GM12864 (cell line): ENCODE measurements at regions not wholly inside any gene's neighbourhood (a gene's known extent, or its start where the extent isn't known, plus 50 kb on each side); places are given as distances from the start of the nearest gene placed in this dataset.
"Not testable (repeated sequence)": the region's sequence is repeated elsewhere in the genome, so short reads cannot be mapped to it uniquely, and the experiment has no call there.

Experiments used
- DNase-seq: peaks from one replicate; pipeline ENCODE4 v3.0.0-alpha.2; 2011; ENCODE audit warnings: low read depth
- H3K4me3 ChIP-seq: 2 replicates; pipeline ENCODE4 v1.5.1; 2011; ENCODE audit warnings: mild to moderate bottlenecking, low read depth, low read length, control low read depth
- CTCF ChIP-seq: IDR thresholded peaks from 2 replicates; pipeline ENCODE4 v1.5.1; 2011; ENCODE audit warnings: low read depth, mild to moderate bottlenecking, moderate library complexity, low read length, control low read depth, inconsistent platforms; ENCODE audit errors: missing control alignments

- DNase-seq, H3K4me3 ChIP-seq: not testable (repeated sequence)
Measured at GRCh38 chr16:32947336-32947735, 246.7 kb upstream of the TP53TG3C start.

- not testable (repeated sequence) for H3K4me3 ChIP-seq
Measured at GRCh38 chr16:32946041-32946560, 247.9 kb upstream of the TP53TG3C start.

GRCh38 chr16:32945311-32945710 lies 248.7 kb upstream of the TP53TG3C start:
- not testable (repeated sequence) for DNase-seq, H3K4me3 ChIP-seq

More at GRCh38 chr16:32946041-32946560, 247.9 kb upstream of the TP53TG3C start:
- not testable (repeated sequence) for DNase-seq

- not testable (repeated sequence) for H3K4me3 ChIP-seq, DNase-seq
Measured at GRCh38 chr16:32939845-32940244, 254.2 kb upstream of the TP53TG3C start.

- H3K4me3 ChIP-seq, DNase-seq: not testable (repeated sequence)
Measured at GRCh38 chr16:32937929-32938328, 256.1 kb upstream of the TP53TG3C start.

- H3K4me3 ChIP-seq, DNase-seq: not testable (repeated sequence)
Measured at GRCh38 chr16:32932240-32933040, 256.5 kb upstream of the TP53TG3 start.

GRCh38 chr16:32925192-32925591 lies 249.2 kb upstream of the TP53TG3 start:
- DNase-seq, H3K4me3 ChIP-seq: not testable (repeated sequence)

GRCh38 chr16:32922578-32922977 lies 246.6 kb upstream of the TP53TG3 start:
- H3K4me3 ChIP-seq, DNase-seq: not testable (repeated sequence)

GRCh38 chr16:32915346-32915745 lies 239.4 kb upstream of the TP53TG3 start:
- H3K4me3 ChIP-seq, DNase-seq: not testable (repeated sequence)

- TF ChIP-seq CTCF = peak; percentile 19
- not testable (repeated sequence) for DNase-seq, H3K4me3 ChIP-seq
Measured at GRCh38 chr16:32897782-32898181, 221.8 kb upstream of the TP53TG3 start.

GRCh38 chr16:32885392-32885791 lies 209.4 kb upstream of the TP53TG3 start:
- H3K4me3 ChIP-seq, DNase-seq: not testable (repeated sequence)

- not testable (repeated sequence) for H3K4me3 ChIP-seq, DNase-seq
Measured at GRCh38 chr16:32884556-32884955, 208.6 kb upstream of the TP53TG3 start.

GRCh38 chr16:32882328-32882857 lies 206.4 kb upstream of the TP53TG3 start:
- DNase-seq, H3K4me3 ChIP-seq: not testable (repeated sequence)

- DNase-seq, H3K4me3 ChIP-seq: not testable (repeated sequence)
Measured at GRCh38 chr16:32881631-32882030, 205.7 kb upstream of the TP53TG3 start.

GRCh38 chr16:32880009-32880408 lies 204.0 kb upstream of the TP53TG3 start:
- not testable (repeated sequence) for H3K4me3 ChIP-seq, DNase-seq

GRCh38 chr16:32876718-32877117 lies 200.8 kb upstream of the TP53TG3 start:
- DNase-seq, H3K4me3 ChIP-seq: not testable (repeated sequence)

- not testable (repeated sequence) for DNase-seq, H3K4me3 ChIP-seq
Measured at GRCh38 chr16:32873783-32874182, 197.8 kb upstream of the TP53TG3 start.

GRCh38 chr16:32873120-32873519 lies 197.2 kb upstream of the TP53TG3 start:
- DNase-seq, H3K4me3 ChIP-seq: not testable (repeated sequence)

- H3K4me3 ChIP-seq, DNase-seq: not testable (repeated sequence)
Measured at GRCh38 chr16:32870628-32871027, 194.7 kb upstream of the TP53TG3 start.
